Globus pallidus (tissue), 1 donor: ENCODE measurements at regions not wholly inside any gene's neighbourhood (a gene's known extent, or its start where the extent isn't known, plus 50 kb on each side); places are given as distances from the start of the nearest gene placed in this dataset.

Experiments
- DNase-seq: peaks from one replicate; pipeline ENCODE4 v3.0.0-alpha.2; 2015; ENCODE audit warnings: low spot score

- DNase-seq: no peak
Measured at GRCh38 chr2:103028181-103028580, 266.4 kb downstream of the TMEM182 start.
